ENCODE measurements at regions not wholly inside any gene's neighbourhood (a gene's known extent, or its start where the extent isn't known, plus 50 kb on each side); places are given as distances from the start of the nearest gene placed in this dataset.

- H3K9me3 ChIP-seq, result no peaks in the 10 kb centered on the region
- no peak for DNase-seq
- WGBS, 2 donors (ENCODE audit: low coverage in 1 of 2), result 54 to 65% methylated on average over 2 of the region's 2 CpGs
- H3K36me3 ChIP-seq, result no peaks in the 10 kb centered on the region
- H3K4me1 ChIP-seq, result no peaks in the 10 kb centered on the region
- H3K4me3 ChIP-seq, result no peak overlapping the region
- no peak overlapping the region for H3K27ac ChIP-seq
- in situ Hi-C loops (cut with MboI; ENCODE audit: low pct_ligation_motif_present in 1 of 4, low pct_unique_long_range_greater_than_20kb in 1 of 4, low sequenced_read_pairs in 3 of 4) (no loop called here), intact Hi-C loops (cut with DNase I; ENCODE audit: low total_unique reads) (no loop called here)
- no peaks in the 10 kb centered on the region for H3K27me3 ChIP-seq
- TF ChIP-seq CTCF (IDR thresholded peaks at IDR 0.05) (no peak), EP300 (IDR thresholded peaks at IDR 0.05; ENCODE audit: low read depth) (no peak), POLR2A (IDR thresholded peaks at IDR 0.05) (no peak), POLR2AphosphoS5 (IDR thresholded peaks at IDR 0.05) (no peak)
These were observed 756.4 kb upstream of the IGFBP7 start for GRCh38 chr4:57866468-57867171.

- Histone ChIP-seq H3K9me3 (no peaks in the 10 kb centered on the region), H3K27me3 (no peaks in the 10 kb centered on the region), H3K27ac (no peak overlapping the region), H3K4me1 (no peaks in the 10 kb centered on the region), H3K4me3 (no peak overlapping the region), H3K36me3 (no peaks in the 10 kb centered on the region)
- DNase-seq, result no peak
- in situ Hi-C loops (cut with MboI; ENCODE audit: low pct_ligation_motif_present in 1 of 4, low pct_unique_long_range_greater_than_20kb in 1 of 4, low sequenced_read_pairs in 3 of 4) (no loop called here), intact Hi-C loops (cut with DNase I; ENCODE audit: low total_unique reads) (no loop called here)
- no peak for TF ChIP-seq POLR2A (IDR thresholded peaks at IDR 0.05)
- TF ChIP-seq CTCF (IDR thresholded peaks at IDR 0.05), result no peak
- no peak for TF ChIP-seq POLR2AphosphoS5 (IDR thresholded peaks at IDR 0.05)
- TF ChIP-seq EP300 (IDR thresholded peaks at IDR 0.05; ENCODE audit: low read depth), result no peak
- WGBS, 2 donors (ENCODE audit: low coverage in 1 of 2), result 33 to 57% methylated on average over 1 of the region's 1 CpG
These were observed 755.1 kb upstream of the IGFBP7 start for GRCh38 chr4:57865264-57865663.

GRCh38 chr4:57854748-57855147 lies 744.6 kb upstream of the IGFBP7 start:
- TF ChIP-seq EP300 (IDR thresholded peaks at IDR 0.05; ENCODE audit: low read depth) (no peak), CTCF (IDR thresholded peaks at IDR 0.05) (no peak), POLR2A (IDR thresholded peaks at IDR 0.05) (no peak), POLR2AphosphoS5 (IDR thresholded peaks at IDR 0.05) (no peak)
- Histone ChIP-seq H3K4me3 (no peak overlapping the region), H3K36me3 (no peaks in the 10 kb centered on the region), H3K9me3 (no peaks in the 10 kb centered on the region), H3K4me1 (no peaks in the 10 kb centered on the region), H3K27me3 (no peaks in the 10 kb centered on the region), H3K27ac (no peak overlapping the region)
- no peak for DNase-seq
- WGBS, 2 donors (ENCODE audit: low coverage in 1 of 2), result 19 to 46% methylated on average over 2 to 3 of the region's 3 CpGs
- in situ Hi-C loops (cut with MboI; ENCODE audit: low pct_ligation_motif_present in 1 of 4, low pct_unique_long_range_greater_than_20kb in 1 of 4, low sequenced_read_pairs in 3 of 4) (no loop called here), intact Hi-C loops (cut with DNase I; ENCODE audit: low total_unique reads) (no loop called here)

GRCh38 chr4:57850141-57850540 lies 740.0 kb upstream of the IGFBP7 start:
- Histone ChIP-seq H3K4me3 (no peak overlapping the region), H3K36me3 (no peaks in the 10 kb centered on the region), H3K9me3 (no peaks in the 10 kb centered on the region), H3K4me1 (no peaks in the 10 kb centered on the region), H3K27ac (no peak overlapping the region), H3K27me3 (no peaks in the 10 kb centered on the region)
- DNase-seq, result no peak
- in situ Hi-C loops (cut with MboI; ENCODE audit: low pct_ligation_motif_present in 1 of 4, low pct_unique_long_range_greater_than_20kb in 1 of 4, low sequenced_read_pairs in 3 of 4), result no loop called here
- intact Hi-C loops (cut with DNase I; ENCODE audit: low total_unique reads), result no loop called here
- TF ChIP-seq POLR2A (IDR thresholded peaks at IDR 0.05) (no peak), CTCF (IDR thresholded peaks at IDR 0.05) (no peak), POLR2AphosphoS5 (IDR thresholded peaks at IDR 0.05) (no peak), EP300 (IDR thresholded peaks at IDR 0.05; ENCODE audit: low read depth) (no peak)

All from transverse colon (tissue), 4 donors.